ENCODE measurements at regions not wholly inside any gene's neighbourhood (a gene's known extent, or its start where the extent isn't known, plus 50 kb on each side); places are given as distances from the start of the nearest gene placed in this dataset.

GRCh38 chr1:55402671-55403464, 187.7 kb upstream of the USP24 start:
- TF ChIP-seq EZH2 (IDR thresholded peaks at IDR 0.05) (no peak), POLR2AphosphoS5 (IDR thresholded peaks at IDR 0.05; ENCODE audit: borderline replicate concordance, low read depth, low read length) (no peak), FOXP2 (optimal IDR thresholded peaks at IDR 0.05; ENCODE audit: control extremely low read depth, extremely low read length, insufficient read depth) (no peak)
